Limb (tissue), 2 donors: ENCODE measurements at regions not wholly inside any gene's neighbourhood (a gene's known extent, or its start where the extent isn't known, plus 50 kb on each side); places are given as distances from the start of the nearest gene placed in this dataset.

ENCODE experiments used
- DNase-seq, 2 donors: peaks; one replicate each; pipeline ENCODE4 v3.0.0-alpha.2; 2016; ENCODE audit errors: extremely low spot score in 2 of 2

GRCh38 chr20:56925082-56925830 lies 296.1 kb downstream of the TFAP2C start:
- peak in 1 of 2 donors; percentile 75 for DNase-seq

- DNase-seq, result no peak
Measured at GRCh38 chr20:56925831-56926170, 296.7 kb downstream of the TFAP2C start.

- DNase-seq, result no peak
Measured at GRCh38 chr20:56926501-56926900, 297.4 kb downstream of the TFAP2C start.

GRCh38 chr20:56927127-56927526 lies 298.0 kb downstream of the TFAP2C start:
- no peak for DNase-seq

GRCh38 chr20:56928007-56928406 lies 298.9 kb downstream of the TFAP2C start:
- no peak for DNase-seq

- no peak for DNase-seq
Measured at GRCh38 chr20:56929606-56930005, 300.5 kb downstream of the TFAP2C start.

GRCh38 chr20:56930876-56931275 lies 301.8 kb downstream of the TFAP2C start:
- no peak for DNase-seq

- no peak for DNase-seq
Measured at GRCh38 chr20:56932575-56933330, 303.6 kb downstream of the TFAP2C start.

- DNase-seq, result no peak
Measured at GRCh38 chr20:56933331-56933698, 304.2 kb downstream of the TFAP2C start.

GRCh38 chr20:56934888-56935287 lies 305.8 kb downstream of the TFAP2C start:
- DNase-seq, result no peak

GRCh38 chr20:56940466-56940865 lies 311.4 kb downstream of the TFAP2C start:
- DNase-seq, result no peak

- DNase-seq, result no peak
Measured at GRCh38 chr20:56941101-56941686, 312.1 kb downstream of the TFAP2C start.

- no peak for DNase-seq
Measured at GRCh38 chr20:56943946-56944945, 315.1 kb downstream of the TFAP2C start.

- DNase-seq, result no peak
Measured at GRCh38 chr20:56945057-56945456, 316.0 kb downstream of the TFAP2C start.

GRCh38 chr20:56945901-56946300 lies 316.8 kb downstream of the TFAP2C start:
- no peak for DNase-seq

GRCh38 chr20:56949318-56949717 lies 317.1 kb downstream of the BMP7 start:
- no peak for DNase-seq

- DNase-seq, result no peak
Measured at GRCh38 chr20:56952258-56953047, 314.0 kb downstream of the BMP7 start.

GRCh38 chr20:56953048-56953586 lies 313.3 kb downstream of the BMP7 start:
- no peak for DNase-seq

- no peak for DNase-seq
Measured at GRCh38 chr20:56954797-56955196, 311.6 kb downstream of the BMP7 start.

GRCh38 chr20:56955680-56956079 lies 310.8 kb downstream of the BMP7 start:
- DNase-seq, result no peak
